NCI-H1694 treated with DMSO at 0.1 percent for 48 hours (cell line): ENCODE measurements at regions not wholly inside any gene's neighbourhood (a gene's known extent, or its start where the extent isn't known, plus 50 kb on each side); places are given as distances from the start of the nearest gene placed in this dataset.
"Not testable (repeated sequence)": the region's sequence is repeated elsewhere in the genome, so short reads cannot be mapped to it uniquely, and the experiment has no call there.

Experiments used
- DNase-seq: peaks from one replicate; lab custom pipeline; 2025; lab: John Stamatoyannopoulos, UW

GRCh38 chr3:150328654-150329040 lies 79.5 kb upstream of the TSC22D2 start:
- no peak for DNase-seq

DNA sequence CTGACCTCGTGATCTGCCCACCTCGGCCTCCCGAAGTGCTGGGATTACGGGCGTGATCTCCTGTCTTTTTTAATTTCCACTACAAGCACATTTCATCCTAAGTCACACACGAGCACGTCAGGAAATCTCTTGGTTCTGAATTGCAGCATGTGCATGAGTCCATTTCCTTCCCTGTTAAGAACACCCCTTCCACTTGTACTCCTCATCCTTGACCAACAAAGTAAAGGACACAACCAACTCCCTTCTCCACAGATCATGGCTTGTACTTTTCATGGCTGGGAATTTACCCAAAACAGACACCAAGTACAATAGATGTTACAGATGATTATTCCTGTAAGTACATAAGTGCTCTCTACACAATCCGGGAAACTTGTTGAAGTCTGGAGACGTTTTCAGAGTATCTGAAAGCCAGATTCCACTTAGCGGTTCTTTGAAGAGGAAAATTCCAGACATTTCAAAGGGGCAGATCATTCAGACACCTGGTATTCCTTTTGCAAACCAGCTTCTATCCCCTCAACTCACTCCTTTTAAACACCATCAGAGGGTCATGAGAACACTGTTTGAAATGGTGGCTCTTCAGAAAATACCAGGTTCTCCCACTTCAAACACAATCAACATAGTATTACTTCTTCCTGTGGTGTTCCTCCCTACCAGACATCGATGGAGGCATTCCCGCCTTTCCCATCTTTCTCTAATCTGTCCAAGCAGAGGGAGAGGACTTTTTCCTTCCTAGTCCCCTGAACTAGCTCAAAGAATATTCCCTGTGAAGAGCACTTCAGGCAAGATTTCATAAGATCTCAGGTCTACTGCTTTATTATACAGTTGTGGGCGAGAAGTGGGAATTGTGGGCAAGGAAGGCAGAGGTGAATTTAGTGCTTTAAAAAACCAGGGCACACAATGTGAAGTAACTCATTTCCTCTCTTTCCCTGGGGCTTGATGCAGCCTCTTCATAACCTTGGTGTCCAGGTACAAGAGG lies 80.1 kb upstream of the TSC22D2 start:
- no peak for DNase-seq

DNA sequence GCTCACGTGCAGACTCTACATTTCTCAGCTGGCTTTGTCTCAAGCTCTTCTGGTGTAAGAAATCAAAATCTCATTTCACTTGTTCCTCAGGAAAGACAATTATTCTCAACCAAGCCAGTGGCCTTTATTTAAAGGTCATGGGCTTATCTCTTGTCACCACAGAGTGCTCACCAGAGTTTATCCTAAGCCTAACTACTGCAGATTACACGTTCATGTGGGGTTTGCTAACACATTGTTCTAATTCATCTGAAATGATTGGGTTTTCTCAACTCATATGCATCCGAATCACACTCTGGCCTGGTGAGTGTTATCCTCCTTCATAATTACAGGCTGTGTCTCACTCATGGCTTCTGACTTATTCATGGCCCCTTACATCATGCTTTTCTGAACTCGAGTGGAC lies 83.3 kb upstream of the TSC22D2 start:
- DNase-seq = no peak

DNA sequence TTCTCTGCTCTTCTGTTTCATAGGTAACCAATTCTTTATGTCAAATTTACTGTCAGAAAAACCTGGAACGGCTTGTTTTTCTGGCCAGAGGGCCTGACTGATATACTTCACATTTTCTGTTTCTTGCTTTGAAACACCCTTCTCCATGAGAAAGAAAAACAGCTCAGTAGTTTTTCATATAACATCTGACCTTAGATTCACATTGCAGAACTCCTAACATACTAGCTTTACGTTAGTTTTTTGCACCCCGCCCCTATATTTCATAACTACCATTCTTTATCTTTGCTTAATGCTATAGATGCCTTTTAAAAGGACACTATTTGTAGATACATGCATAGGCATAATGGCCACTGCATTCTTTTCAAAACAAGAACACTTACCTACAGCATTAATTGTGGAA lies 83.9 kb upstream of the TSC22D2 start:
- DNase-seq = no peak

- no peak for DNase-seq
Observed at GRCh38 chr3:150323770-150324169, 84.3 kb upstream of the TSC22D2 start.

DNA sequence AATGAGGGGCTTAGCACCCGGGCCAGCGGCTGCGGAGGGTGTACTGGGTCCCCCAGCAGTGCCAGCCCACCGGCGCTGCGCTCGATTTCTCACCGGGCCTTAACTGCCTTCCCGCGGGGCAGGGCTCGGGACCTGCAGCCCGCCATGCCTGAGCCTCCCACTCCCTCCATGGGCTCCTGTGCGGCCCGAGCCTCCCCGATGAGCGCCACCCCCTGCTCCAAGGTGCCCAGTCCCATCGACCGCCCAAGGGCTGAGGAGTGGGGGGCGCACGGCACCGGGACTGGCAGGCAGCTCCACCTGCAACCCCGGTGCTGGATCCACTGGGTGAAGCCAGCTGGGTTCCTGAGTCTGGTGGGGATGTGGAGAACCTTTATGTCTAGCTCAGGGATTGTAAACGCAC lies 85.0 kb upstream of the TSC22D2 start:
- not testable (repeated sequence) for DNase-seq

GRCh38 chr3:150320971-150321370 lies 87.1 kb upstream of the TSC22D2 start:
- DNase-seq = not testable (repeated sequence)

- DNase-seq = no peak
Observed at GRCh38 chr3:150319900-150320299, 88.2 kb upstream of the TSC22D2 start.

DNA sequence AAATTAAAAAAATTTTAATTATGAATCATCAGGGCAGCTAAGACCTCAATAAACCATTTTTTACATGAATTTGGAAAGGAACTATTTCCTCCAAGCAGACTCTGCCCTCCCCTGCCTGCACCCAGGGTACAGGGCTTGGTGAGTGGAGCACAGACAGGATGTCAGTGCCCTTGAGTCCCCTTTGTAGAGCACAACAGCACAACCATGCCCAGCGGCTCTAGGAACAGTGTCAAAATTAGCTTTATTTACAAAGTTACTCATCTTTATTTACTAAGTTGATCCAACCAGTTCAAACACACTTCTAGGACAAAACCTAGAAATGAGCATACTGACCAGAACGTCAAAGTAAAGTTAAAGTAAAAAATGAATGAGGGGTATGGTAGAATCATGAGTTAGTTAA lies 90.6 kb upstream of the TSC22D2 start:
- no peak for DNase-seq

DNA sequence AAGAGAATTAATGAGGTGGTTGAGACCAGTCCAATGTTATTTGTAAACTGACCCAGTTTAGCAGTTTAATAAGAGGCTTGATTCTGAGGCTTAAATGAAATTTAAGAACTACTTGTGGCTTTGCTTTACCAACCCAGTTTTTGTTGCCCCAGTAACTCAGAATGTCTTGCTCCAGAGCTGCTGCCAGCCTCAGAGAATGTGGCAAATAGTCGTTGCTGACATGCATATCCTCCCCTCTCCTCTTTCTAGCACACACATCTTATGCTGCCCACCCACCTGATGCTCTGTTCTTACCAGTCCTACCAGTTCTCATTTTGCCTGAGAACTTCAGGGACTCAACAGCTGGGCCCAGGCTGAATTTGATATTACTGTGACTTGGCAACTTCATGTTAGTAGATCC lies 92.4 kb upstream of the TSC22D2 start:
- no peak for DNase-seq

DNA sequence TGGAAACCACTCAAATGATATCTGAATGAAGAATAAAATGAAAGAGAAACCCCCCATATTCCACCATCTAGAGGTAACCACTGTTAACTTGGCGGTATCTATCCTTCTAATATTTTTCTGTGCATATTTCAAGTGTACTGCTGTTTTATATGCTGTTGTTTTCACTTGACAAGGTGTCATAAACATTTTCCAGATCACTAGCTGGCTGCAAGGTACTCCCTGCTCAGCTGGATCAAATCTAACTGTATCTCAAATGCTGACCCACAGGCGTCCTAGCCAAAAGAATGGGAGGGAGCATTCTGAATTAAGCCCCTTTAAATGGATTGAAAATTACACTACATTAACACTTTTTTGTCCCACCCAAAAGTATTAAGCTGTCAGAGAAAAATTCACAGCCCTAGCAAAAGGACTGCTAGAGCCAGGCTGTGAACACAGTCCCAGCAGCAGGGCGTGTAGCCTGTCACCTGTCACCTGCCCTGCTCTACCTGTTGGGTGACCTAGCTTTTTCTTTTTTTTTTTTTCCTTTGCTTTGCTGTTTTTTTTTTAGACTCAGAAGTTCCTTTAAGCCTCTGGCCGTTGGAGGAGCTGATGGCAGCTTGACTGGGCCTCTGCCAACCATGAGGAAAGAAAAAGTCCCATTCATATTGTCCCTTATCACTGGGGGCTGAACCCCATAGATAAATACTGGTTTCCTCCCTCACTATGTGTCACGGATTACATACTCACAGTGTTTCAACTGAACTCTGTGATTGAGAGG lies 93.7 kb upstream of the TSC22D2 start:
- no peak for DNase-seq

DNA sequence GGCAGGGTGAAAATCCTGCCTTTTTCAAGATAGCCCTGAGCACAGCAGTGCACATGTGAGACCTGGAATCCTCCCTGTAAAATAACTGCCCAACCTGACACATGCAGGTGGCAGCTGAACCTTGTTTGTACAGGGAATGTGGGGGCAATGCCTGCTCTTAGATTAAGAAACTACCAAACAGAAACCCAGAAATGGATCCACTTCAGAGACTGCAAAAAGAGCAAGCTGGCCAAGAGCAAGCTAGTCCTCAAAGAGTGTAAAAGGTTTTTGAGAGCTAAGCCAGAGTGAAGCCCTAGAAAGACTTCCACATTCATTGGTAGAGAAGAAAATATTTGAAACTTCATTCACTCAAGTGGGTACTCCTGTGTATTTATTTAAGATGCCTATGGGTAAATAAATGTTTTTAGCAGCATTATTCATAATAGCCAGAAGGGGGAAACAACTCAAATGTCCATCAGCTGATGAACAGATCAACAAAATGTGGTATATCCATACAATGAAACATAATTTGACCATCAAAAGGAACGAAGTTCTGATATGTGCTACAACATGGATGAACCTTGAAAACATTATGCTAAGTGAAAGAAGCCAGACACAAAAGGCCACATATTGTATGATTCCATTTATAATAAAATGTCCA lies 96.0 kb upstream of the TSC22D2 start:
- DNase-seq = no peak

DNA sequence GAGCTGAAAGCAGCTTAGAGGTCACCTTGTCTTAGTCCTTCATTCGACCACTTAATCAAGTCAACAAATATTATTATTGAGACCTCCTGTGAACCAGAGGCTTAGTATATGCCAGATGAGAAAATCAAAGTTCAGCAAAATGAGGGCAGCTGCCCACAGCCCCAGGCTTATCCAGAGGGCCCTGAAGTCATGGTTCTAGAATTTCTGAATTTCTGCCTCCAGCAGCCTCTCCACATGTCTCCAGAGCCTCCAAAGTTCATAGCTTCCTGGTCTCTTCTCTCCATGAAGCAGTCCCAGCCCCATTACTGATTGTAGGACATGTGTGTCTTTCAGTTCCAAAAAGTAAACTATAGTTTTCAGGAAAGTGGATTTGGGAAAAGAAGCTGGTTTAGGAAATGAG lies 96.9 kb upstream of the TSC22D2 start:
- DNase-seq = no peak

DNA sequence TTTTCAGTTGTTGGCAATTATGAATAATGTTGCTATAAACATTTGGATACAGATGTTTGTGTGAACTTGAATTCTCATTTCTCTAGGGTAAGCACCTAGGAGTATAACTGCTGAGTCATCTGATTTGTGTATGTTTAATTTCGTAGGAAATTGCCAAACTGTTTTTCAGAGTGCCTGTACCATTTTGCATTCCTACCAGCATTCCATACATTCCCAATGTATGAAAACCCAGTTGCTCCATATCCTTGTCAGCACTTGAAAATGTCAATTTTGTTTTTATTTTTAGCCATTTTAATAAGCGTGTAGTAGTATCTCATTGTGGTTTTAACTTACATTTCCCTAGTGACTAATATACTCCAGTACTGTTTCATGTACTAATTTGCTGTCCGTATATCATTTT lies 98.5 kb upstream of the TSC22D2 start:
- DNase-seq = no peak

- no peak for DNase-seq
Observed at GRCh38 chr3:150309257-150309542, 98.9 kb upstream of the TSC22D2 start.

- no peak for DNase-seq
Observed at GRCh38 chr3:150308481-150309256, 99.4 kb upstream of the TSC22D2 start.

GRCh38 chr3:150308037-150308319 lies 100.1 kb upstream of the TSC22D2 start:
- no peak for DNase-seq

DNA sequence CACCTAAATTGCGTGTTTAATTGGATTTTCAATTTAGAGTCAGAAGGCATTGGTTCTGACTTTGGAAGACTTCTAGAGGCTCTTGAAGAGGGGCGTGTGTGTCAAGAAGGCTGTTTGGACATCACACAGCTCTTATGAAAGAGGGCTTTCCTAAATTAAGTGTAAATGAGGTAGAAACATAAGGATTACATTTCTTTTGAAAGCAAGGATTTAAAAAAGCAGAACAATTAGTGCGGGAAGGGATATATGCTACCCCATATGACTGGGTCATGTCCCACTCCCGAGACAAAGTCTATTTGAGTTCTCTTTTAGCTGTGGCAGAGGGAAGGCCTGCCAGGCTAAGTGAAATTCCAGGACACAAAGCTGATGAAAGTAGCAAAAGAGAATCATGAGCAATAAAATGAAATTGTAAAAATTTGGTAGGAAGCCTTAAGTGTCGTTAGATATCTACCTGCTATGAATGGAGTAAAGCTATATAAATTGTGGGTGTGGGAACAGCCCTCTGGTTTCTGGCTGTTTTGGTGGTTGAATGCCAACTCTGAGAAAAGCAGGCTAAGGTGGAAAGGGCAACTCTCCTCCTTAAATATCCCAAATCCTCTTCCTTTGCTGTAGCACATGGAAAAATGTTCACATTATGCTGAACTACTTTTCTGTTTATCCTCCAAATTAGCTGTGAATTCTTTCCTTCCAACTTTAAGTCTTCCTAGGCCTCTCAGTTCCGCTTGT lies 100.6 kb upstream of the TSC22D2 start:
- no peak for DNase-seq

- no peak for DNase-seq
Observed at GRCh38 chr3:150306906-150307305, 101.2 kb upstream of the TSC22D2 start.

DNA sequence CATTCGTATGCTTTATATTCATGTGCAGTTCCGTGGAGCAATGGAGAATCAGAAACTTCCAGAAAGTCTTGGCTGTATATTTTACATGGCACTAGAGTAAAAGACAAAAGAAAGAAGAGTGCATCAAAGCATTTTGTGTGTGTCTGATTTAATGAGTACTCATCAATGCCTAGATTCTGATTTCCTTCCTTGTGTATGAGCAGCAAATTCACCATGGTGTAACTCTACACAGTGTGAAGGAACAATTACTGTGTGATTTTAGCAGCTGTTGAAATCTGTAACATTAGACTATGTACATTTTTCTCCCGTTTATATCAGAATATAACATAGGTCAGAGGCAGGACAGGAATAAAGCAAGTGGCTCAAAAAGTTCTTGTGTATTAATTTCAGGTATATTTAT lies 102.0 kb upstream of the TSC22D2 start:
- DNase-seq = no peak

GRCh38 chr3:150303768-150304167 lies 104.3 kb upstream of the TSC22D2 start:
- no peak for DNase-seq

DNA sequence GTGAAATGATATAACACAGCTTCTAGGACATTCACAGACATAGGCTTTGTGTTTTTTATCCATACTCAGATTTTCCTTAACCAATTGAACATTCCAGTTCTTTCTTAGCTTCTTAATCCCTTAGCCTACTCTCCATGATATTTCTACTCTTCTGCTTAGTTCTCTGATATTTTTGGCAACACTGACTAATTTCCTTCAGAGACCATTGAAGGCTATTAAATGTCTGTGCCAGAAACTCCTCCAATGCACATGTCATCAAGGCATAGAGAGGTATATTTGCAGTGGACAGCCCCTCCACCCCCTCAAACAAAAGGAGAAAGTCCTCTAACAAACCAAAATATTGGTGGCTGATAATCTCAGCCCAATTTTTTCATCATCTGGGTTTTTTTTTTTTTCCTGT lies 105.9 kb upstream of the TSC22D2 start:
- DNase-seq = no peak
